ENCODE measurements at regions not wholly inside any gene's neighbourhood (a gene's known extent, or its start where the extent isn't known, plus 50 kb on each side); places are given as distances from the start of the nearest gene placed in this dataset.

- Histone ChIP-seq H3K4me3 (ENCODE audit: low read depth in 2 of 2, low read length in 1 of 2) (no peak overlapping the region), H3K27ac (ENCODE audit: low read depth in 2 of 2, low read length in 1 of 2) (peak overlapping the region in 1 of 2 experiments; percentile 95; a peak in 2 of 4 replicates), H3K27me3 (ENCODE audit: insufficient read depth) (no peaks in the 10 kb centered on the region), H3K79me2 (ENCODE audit: insufficient read depth) (no peaks in the 10 kb centered on the region), H3K4me1 (ENCODE audit: control insufficient read depth in 1 of 2, insufficient read depth in 2 of 2, low read depth in 1 of 2, low read length in 1 of 2) (peaks cover 0 to 12% of the 10 kb centered on the region in 2 experiments; a peak in 2 of 4 replicates), H2AFZ (ENCODE audit: low read depth) (no peak overlapping the region), H3K9me3 (peaks cover 4% of the 10 kb centered on the region; the same call in 1 of the 2 replicates), H3K36me3 (replicated peaks in 1 of 2; ENCODE audit: control insufficient read depth in 1 of 2, insufficient read depth in 2 of 2, low read length in 1 of 2) (no peaks in the 10 kb centered on the region), H3K9ac (no peak overlapping the region), H3F3A (replicated peaks; ENCODE audit: insufficient read depth) (no peaks in the 10 kb centered on the region), H3K4me2 (no peak overlapping the region), H3K9me2 (no peaks in the 10 kb centered on the region), H4K20me1 (ENCODE audit: insufficient read depth) (no peaks in the 10 kb centered on the region)
- ChIA-PET CTCF (interaction anchor here (0.7 to 5.1 kb wide), 4 partner anchors 18 to 1475 kb away, joined by 3 to 24 read pairs (median 3); no protein-coding TSS in a partner anchor), POLR2A (interaction anchor here (1.1 kb wide), 1 partner anchor 37 kb away, joined by 4 read pairs; no protein-coding TSS in a partner anchor)
- DNase-seq, result peak; percentile 73
- TF ChIP-seq CHD2 (IDR thresholded peaks at IDR 0.05; ENCODE audit: low read length, partially characterized antibody), result peak; percentile 61
- TF ChIP-seq NRF1 (IDR thresholded peaks at IDR 0.05; ENCODE audit: low read depth, low read length), result no peak
- no peak for TF ChIP-seq MEF2A (IDR thresholded peaks at IDR 0.05; ENCODE audit: borderline replicate concordance, low read depth)
- TF ChIP-seq GATA2 (CRISPR knock-in tag; IDR thresholded peaks at IDR 0.05), result peak; percentile 91
- TF ChIP-seq SMC3 (IDR thresholded peaks at IDR 0.05; ENCODE audit: low read depth, low read length), result no peak
- TF ChIP-seq NFIC (IDR thresholded peaks at IDR 0.05; ENCODE audit: borderline replicate concordance), result no peak
- no peak for TF ChIP-seq SIN3A (IDR thresholded peaks at IDR 0.05; ENCODE audit: borderline replicate concordance, low read depth, low read length)
- no peak for TF ChIP-seq USF2 (IDR thresholded peaks at IDR 0.05; ENCODE audit: borderline replicate concordance, low read depth, low read length)
- peak; percentile 96 for TF ChIP-seq FOXJ3 (CRISPR knock-in tag; IDR thresholded peaks at IDR 0.05)
- TF ChIP-seq TCF12 (IDR thresholded peaks at IDR 0.05), result peak; percentile 20; the same call in 1 of the 2 replicates
- TF ChIP-seq, protein P1, sequence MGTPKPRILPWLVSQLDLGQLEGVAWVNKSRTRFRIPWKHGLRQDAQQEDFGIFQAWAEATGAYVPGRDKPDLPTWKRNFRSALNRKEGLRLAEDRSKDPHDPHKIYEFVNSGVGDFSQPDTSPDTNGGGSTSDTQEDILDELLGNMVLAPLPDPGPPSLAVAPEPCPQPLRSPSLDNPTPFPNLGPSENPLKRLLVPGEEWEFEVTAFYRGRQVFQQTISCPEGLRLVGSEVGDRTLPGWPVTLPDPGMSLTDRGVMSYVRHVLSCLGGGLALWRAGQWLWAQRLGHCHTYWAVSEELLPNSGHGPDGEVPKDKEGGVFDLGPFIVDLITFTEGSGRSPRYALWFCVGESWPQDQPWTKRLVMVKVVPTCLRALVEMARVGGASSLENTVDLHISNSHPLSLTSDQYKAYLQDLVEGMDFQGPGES (IDR thresholded peaks at IDR 0.05; ENCODE audit: low read depth, low read length), result no peak
- peak in 1 of 2 experiments; percentile 89; a peak in 1 of 4 replicates for TF ChIP-seq EP300 (IDR thresholded peaks at IDR 0.05; ENCODE audit: borderline replicate concordance in 1 of 2, low read depth in 1 of 2, low read length in 1 of 2)
- TF ChIP-seq ELF1 (IDR thresholded peaks at IDR 0.05), result no peak
- TF ChIP-seq RCOR1 (IDR thresholded peaks at IDR 0.05; ENCODE audit: low read length), result peak; percentile 91
- no peak; the same call in 1 of the 2 replicates for TF ChIP-seq RAD21 (IDR thresholded peaks at IDR 0.05; ENCODE audit: low read length)
Measured at GRCh38 chr11:127902382-127902781, 685.0 kb downstream of the ETS1 start.

Measured in SK-N-SH (cell line).